ENCODE measurements at regions not wholly inside any gene's neighbourhood (a gene's known extent, or its start where the extent isn't known, plus 50 kb on each side); places are given as distances from the start of the nearest gene placed in this dataset.

DNA sequence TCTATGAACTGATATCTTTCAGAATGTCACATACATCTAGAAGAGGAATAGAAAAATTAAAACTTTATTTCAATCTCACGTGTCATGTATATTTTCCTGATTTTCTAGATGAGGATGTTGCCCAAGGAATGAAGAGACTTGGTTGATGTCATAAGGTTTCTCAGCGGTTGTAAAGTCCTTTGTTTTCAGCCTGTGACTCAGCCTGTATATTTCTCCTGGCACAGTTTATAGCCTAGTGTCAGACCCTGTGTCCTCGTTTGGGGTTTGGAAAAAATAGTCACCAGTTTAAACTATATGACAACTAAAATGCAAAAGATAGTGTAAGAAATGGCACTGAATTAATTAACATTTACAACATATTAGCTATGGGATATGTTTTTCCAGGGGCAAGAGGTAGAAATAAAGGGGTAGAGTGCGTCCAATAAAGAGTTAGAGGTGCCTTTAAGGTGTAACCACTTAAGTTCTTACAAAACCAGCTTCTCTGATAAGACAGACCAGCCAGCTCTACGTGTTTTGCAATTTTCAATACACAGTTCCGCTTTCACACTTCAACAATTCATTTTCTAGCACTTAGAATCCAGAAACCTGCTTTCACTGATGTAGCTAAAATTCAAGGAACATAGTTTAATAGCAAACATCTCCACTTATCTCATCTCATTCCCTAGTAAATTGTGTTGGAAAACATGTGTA lies 1432.6 kb upstream of the TENM4 start:
- TF ChIP-seq EZH2 (IDR thresholded peaks at IDR 0.05; ENCODE audit: low read length, unreplicated experiment): no peak
- TF ChIP-seq CTCF (conservative IDR thresholded peaks at IDR 0.05; ENCODE audit: low read depth, low read length): no peak

All from PC-3 (cell line).